GM21786 (cell line): ENCODE measurements at regions not wholly inside any gene's neighbourhood (a gene's known extent, or its start where the extent isn't known, plus 50 kb on each side); places are given as distances from the start of the nearest gene placed in this dataset.
"Not testable (repeated sequence)": the region's sequence is repeated elsewhere in the genome, so short reads cannot be mapped to it uniquely, and the experiment has no call there.

Source experiments
- ATAC-seq: cut with Tn5 transposase; IDR thresholded peaks from one replicate; pipeline ENCODE4 v1.9.1; 2021; ENCODE audit not compliant: unreplicated experiment

GRCh38 chr3:137111497-137111896 lies 153.7 kb downstream of the IL20RB start:
- ATAC-seq = no peak

GRCh38 chr3:137116619-137117018 lies 158.8 kb downstream of the IL20RB start:
- no peak for ATAC-seq

GRCh38 chr3:137121704-137122314 lies 164.0 kb downstream of the IL20RB start:
- ATAC-seq = no peak

- no peak for ATAC-seq
Observed at GRCh38 chr3:137131081-137131480, 173.3 kb downstream of the IL20RB start.

- ATAC-seq = no peak
Observed at GRCh38 chr3:137134431-137134830, 176.6 kb downstream of the IL20RB start.

- no peak for ATAC-seq
Observed at GRCh38 chr3:137148406-137148805, 190.6 kb downstream of the IL20RB start.

- no peak for ATAC-seq
Observed at GRCh38 chr3:137148917-137149316, 191.1 kb downstream of the IL20RB start.

- ATAC-seq = no peak
Observed at GRCh38 chr3:137150825-137151224, 193.0 kb downstream of the IL20RB start.

- ATAC-seq = not testable (repeated sequence)
Observed at GRCh38 chr3:137153046-137153445, 195.3 kb downstream of the IL20RB start.

GRCh38 chr3:137163241-137163871 lies 205.6 kb downstream of the IL20RB start:
- no peak for ATAC-seq

GRCh38 chr3:137163958-137164357 lies 206.2 kb downstream of the IL20RB start:
- no peak for ATAC-seq

GRCh38 chr3:137165117-137165806 lies 207.5 kb downstream of the IL20RB start:
- no peak for ATAC-seq

- no peak for ATAC-seq
Observed at GRCh38 chr3:137171834-137172603, 214.2 kb downstream of the IL20RB start.

- ATAC-seq = no peak
Observed at GRCh38 chr3:137172728-137173127, 214.9 kb downstream of the IL20RB start.

GRCh38 chr3:137174514-137174913 lies 216.7 kb downstream of the IL20RB start:
- ATAC-seq = no peak

GRCh38 chr3:137180220-137180619 lies 222.4 kb downstream of the IL20RB start:
- no peak for ATAC-seq

GRCh38 chr3:137191133-137191923 lies 233.5 kb downstream of the IL20RB start:
- ATAC-seq = no peak

GRCh38 chr3:137191951-137192350 lies 234.2 kb downstream of the IL20RB start:
- no peak for ATAC-seq

GRCh38 chr3:137194301-137194700 lies 236.5 kb downstream of the IL20RB start:
- no peak for ATAC-seq

GRCh38 chr3:137198374-137198773 lies 240.6 kb downstream of the IL20RB start:
- ATAC-seq = not testable (repeated sequence)

- no peak for ATAC-seq
Observed at GRCh38 chr3:137199678-137200077, 241.9 kb downstream of the IL20RB start.
